Neuron (in vitro differentiated cells): ENCODE measurements at regions not wholly inside any gene's neighbourhood (a gene's known extent, or its start where the extent isn't known, plus 50 kb on each side); places are given as distances from the start of the nearest gene placed in this dataset.

Source experiments
- H2AFZ ChIP-seq: one replicate; pipeline ENCODE4 v1.6.1; 2013; ENCODE audit warnings: low read depth, mild to moderate bottlenecking, inconsistent platforms, low read length, moderate library complexity
- H3K27me3 ChIP-seq: one replicate; pipeline ENCODE4 v1.6.1; 2013; ENCODE audit warnings: low read length; ENCODE audit not compliant: insufficient read depth
- H3K36me3 ChIP-seq: one replicate; pipeline ENCODE4 v1.6.1; 2013; ENCODE audit warnings: low read length; ENCODE audit not compliant: insufficient read depth
- H3K4me1 ChIP-seq: one replicate; pipeline ENCODE4 v1.6.1; 2013; ENCODE audit warnings: low read length; ENCODE audit not compliant: insufficient read depth
- H3K4me3 ChIP-seq: 2 replicates; pipeline ENCODE4 v1.5.1; 2013; ENCODE audit warnings: mild to moderate bottlenecking, low read length, moderate library complexity
- H3K9me3 ChIP-seq: one replicate; pipeline ENCODE4 v1.6.1; 2013; ENCODE audit warnings: low read length

- Histone ChIP-seq H3K27me3 (no peaks in the 10 kb centered on the region), H3K36me3 (peaks cover 28% of the 10 kb centered on the region), H3K4me3 (no peak overlapping the region), H2AFZ (no peak overlapping the region), H3K9me3 (peaks cover 3% of the 10 kb centered on the region), H3K4me1 (no peaks in the 10 kb centered on the region)
Measured at GRCh38 chr17:63332286-63332685, 113.8 kb downstream of the CYB561 start.

- H3K4me1 ChIP-seq: no peaks in the 10 kb centered on the region
- no peak overlapping the region for H3K4me3 ChIP-seq
- peaks cover 28% of the 10 kb centered on the region for H3K36me3 ChIP-seq
- peaks cover 3% of the 10 kb centered on the region for H3K9me3 ChIP-seq
- no peak overlapping the region for H2AFZ ChIP-seq
- H3K27me3 ChIP-seq: no peaks in the 10 kb centered on the region
Measured at GRCh38 chr17:63333869-63334268, 112.2 kb downstream of the CYB561 start.

GRCh38 chr17:63335831-63336230, 110.3 kb downstream of the CYB561 start:
- Histone ChIP-seq H2AFZ (no peak overlapping the region), H3K4me1 (no peaks in the 10 kb centered on the region), H3K27me3 (no peaks in the 10 kb centered on the region), H3K36me3 (peaks cover 39% of the 10 kb centered on the region), H3K9me3 (peaks cover 3% of the 10 kb centered on the region), H3K4me3 (no peak overlapping the region)

GRCh38 chr17:63337579-63337978, 108.5 kb downstream of the CYB561 start:
- peaks cover 44% of the 10 kb centered on the region for H3K36me3 ChIP-seq

GRCh38 chr17:63338272-63338671, 107.8 kb downstream of the CYB561 start:
- H3K4me3 ChIP-seq: no peak overlapping the region
- H3K4me1 ChIP-seq: no peaks in the 10 kb centered on the region
- peaks cover 48% of the 10 kb centered on the region for H3K36me3 ChIP-seq
- H2AFZ ChIP-seq: no peak overlapping the region
- H3K9me3 ChIP-seq: peaks cover 3% of the 10 kb centered on the region
- H3K27me3 ChIP-seq: no peaks in the 10 kb centered on the region

More at GRCh38 chr17:63337579-63337978, 108.5 kb downstream of the CYB561 start:
- no peak overlapping the region for H2AFZ ChIP-seq
- H3K27me3 ChIP-seq: no peaks in the 10 kb centered on the region
- H3K4me3 ChIP-seq: no peak overlapping the region
- no peaks in the 10 kb centered on the region for H3K4me1 ChIP-seq
- peaks cover 3% of the 10 kb centered on the region for H3K9me3 ChIP-seq

- no peaks in the 10 kb centered on the region for H3K27me3 ChIP-seq
- H3K4me3 ChIP-seq: no peak overlapping the region
- H2AFZ ChIP-seq: no peak overlapping the region
- H3K9me3 ChIP-seq: no peaks in the 10 kb centered on the region
- H3K36me3 ChIP-seq: peaks cover 54% of the 10 kb centered on the region
- H3K4me1 ChIP-seq: no peaks in the 10 kb centered on the region
Measured at GRCh38 chr17:63341276-63341675, 104.8 kb downstream of the CYB561 start.

- Histone ChIP-seq H2AFZ (no peak overlapping the region), H3K4me1 (no peaks in the 10 kb centered on the region), H3K4me3 (no peak overlapping the region), H3K36me3 (peaks cover 48% of the 10 kb centered on the region), H3K27me3 (no peaks in the 10 kb centered on the region), H3K9me3 (no peaks in the 10 kb centered on the region)
Measured at GRCh38 chr17:63344383-63344782, 101.7 kb downstream of the CYB561 start.

- Histone ChIP-seq H3K4me1 (no peaks in the 10 kb centered on the region), H3K27me3 (no peaks in the 10 kb centered on the region), H2AFZ (no peak overlapping the region), H3K36me3 (peaks cover 45% of the 10 kb centered on the region), H3K9me3 (no peaks in the 10 kb centered on the region), H3K4me3 (no peak overlapping the region)
Measured at GRCh38 chr17:63345611-63346010, 100.5 kb downstream of the CYB561 start.

GRCh38 chr17:63347475-63347874, 98.6 kb downstream of the CYB561 start:
- H3K27me3 ChIP-seq: no peaks in the 10 kb centered on the region
- H3K36me3 ChIP-seq: peaks cover 38% of the 10 kb centered on the region
- H3K9me3 ChIP-seq: no peaks in the 10 kb centered on the region
- H3K4me1 ChIP-seq: no peaks in the 10 kb centered on the region
- H3K4me3 ChIP-seq: no peak overlapping the region
- no peak overlapping the region for H2AFZ ChIP-seq

GRCh38 chr17:63349478-63350000, 96.6 kb downstream of the CYB561 start:
- H3K27me3 ChIP-seq: no peaks in the 10 kb centered on the region
- no peaks in the 10 kb centered on the region for H3K9me3 ChIP-seq
- no peak overlapping the region for H3K4me3 ChIP-seq
- no peak overlapping the region for H2AFZ ChIP-seq
- no peaks in the 10 kb centered on the region for H3K4me1 ChIP-seq
- H3K36me3 ChIP-seq: peaks cover 29% of the 10 kb centered on the region

GRCh38 chr17:63350364-63350763, 95.7 kb downstream of the CYB561 start:
- H3K27me3 ChIP-seq: no peaks in the 10 kb centered on the region
- H3K4me1 ChIP-seq: no peaks in the 10 kb centered on the region
- H3K4me3 ChIP-seq: no peak overlapping the region
- no peaks in the 10 kb centered on the region for H3K9me3 ChIP-seq
- no peak overlapping the region for H2AFZ ChIP-seq
- peaks cover 37% of the 10 kb centered on the region for H3K36me3 ChIP-seq

- Histone ChIP-seq H3K27me3 (no peaks in the 10 kb centered on the region), H3K4me3 (no peak overlapping the region), H3K4me1 (no peaks in the 10 kb centered on the region), H3K36me3 (peaks cover 46% of the 10 kb centered on the region), H2AFZ (no peak overlapping the region), H3K9me3 (no peaks in the 10 kb centered on the region)
Measured at GRCh38 chr17:63354256-63354655, 91.8 kb downstream of the CYB561 start.

GRCh38 chr17:63356337-63356757, 89.8 kb downstream of the CYB561 start:
- no peaks in the 10 kb centered on the region for H3K4me1 ChIP-seq
- H3K36me3 ChIP-seq: peaks cover 47% of the 10 kb centered on the region
- peaks cover 2% of the 10 kb centered on the region for H3K9me3 ChIP-seq
- H3K4me3 ChIP-seq: no peak overlapping the region
- no peaks in the 10 kb centered on the region for H3K27me3 ChIP-seq
- H2AFZ ChIP-seq: no peak overlapping the region

GRCh38 chr17:63358111-63358839, 87.8 kb downstream of the CYB561 start:
- Histone ChIP-seq H2AFZ (no peak overlapping the region), H3K4me3 (no peak overlapping the region), H3K9me3 (peaks cover 7% of the 10 kb centered on the region), H3K36me3 (peaks cover 52% of the 10 kb centered on the region), H3K4me1 (no peaks in the 10 kb centered on the region), H3K27me3 (no peaks in the 10 kb centered on the region)
